T-helper 1 cell treated with Interleukin-12 subunit alpha and Interleukin-12 subunit beta and Interleukin-4 antibody, amounts not matched to agents 30 μg/mL and 1 μg/mL, for 36 hours (primary cell): ENCODE measurements at regions not wholly inside any gene's neighbourhood (a gene's known extent, or its start where the extent isn't known, plus 50 kb on each side); places are given as distances from the start of the nearest gene placed in this dataset.
"Not testable (repeated sequence)": the region's sequence is repeated elsewhere in the genome, so short reads cannot be mapped to it uniquely, and the experiment has no call there.

Experiments
- H3K27ac Mint-ChIP-seq: one replicate; pipeline ENCODE4 v1.8.0; 2021; ENCODE audit warnings: mild to moderate bottlenecking, mixed read lengths
- H3K27me3 Mint-ChIP-seq: one replicate; pipeline ENCODE4 v1.8.0; 2021; ENCODE audit warnings: low read depth, mixed read lengths
- H3K36me3 Mint-ChIP-seq: one replicate; pipeline ENCODE4 v1.8.0; 2021; ENCODE audit warnings: low read depth, mixed read lengths
- H3K4me1 Mint-ChIP-seq: one replicate; pipeline ENCODE4 v1.8.0; 2021; ENCODE audit warnings: low read depth, mixed read lengths
- H3K4me3 Mint-ChIP-seq: one replicate; pipeline ENCODE4 v1.8.0; 2021; ENCODE audit warnings: mild to moderate bottlenecking, moderate library complexity, mixed read lengths
- H3K9me3 Mint-ChIP-seq: one replicate; pipeline ENCODE4 v1.8.0; 2021; ENCODE audit warnings: mixed read lengths

GRCh38 chr3:182344026-182344425 lies 449.3 kb upstream of the ATP11B start:
- H3K4me3 Mint-ChIP-seq, H3K9me3 Mint-ChIP-seq, H3K36me3 Mint-ChIP-seq, H3K27me3 Mint-ChIP-seq, H3K27ac Mint-ChIP-seq, H3K4me1 Mint-ChIP-seq: not testable (repeated sequence)

- Mint-ChIP-seq H3K4me3 (no peak overlapping the region), H3K27ac (no peak overlapping the region), H3K27me3 (no peaks in the 10 kb centered on the region), H3K4me1 (no peaks in the 10 kb centered on the region), H3K9me3 (no peaks in the 10 kb centered on the region), H3K36me3 (no peaks in the 10 kb centered on the region)
These were observed 444.3 kb upstream of the ATP11B start for GRCh38 chr3:182349051-182349450.

- H3K4me1 Mint-ChIP-seq, result no peaks in the 10 kb centered on the region
- no peak overlapping the region for H3K4me3 Mint-ChIP-seq
- no peak overlapping the region for H3K27ac Mint-ChIP-seq
- H3K27me3 Mint-ChIP-seq, result no peaks in the 10 kb centered on the region
- no peaks in the 10 kb centered on the region for H3K36me3 Mint-ChIP-seq
- no peaks in the 10 kb centered on the region for H3K9me3 Mint-ChIP-seq
These were observed 443.3 kb upstream of the ATP11B start for GRCh38 chr3:182349951-182350517.

DNA sequence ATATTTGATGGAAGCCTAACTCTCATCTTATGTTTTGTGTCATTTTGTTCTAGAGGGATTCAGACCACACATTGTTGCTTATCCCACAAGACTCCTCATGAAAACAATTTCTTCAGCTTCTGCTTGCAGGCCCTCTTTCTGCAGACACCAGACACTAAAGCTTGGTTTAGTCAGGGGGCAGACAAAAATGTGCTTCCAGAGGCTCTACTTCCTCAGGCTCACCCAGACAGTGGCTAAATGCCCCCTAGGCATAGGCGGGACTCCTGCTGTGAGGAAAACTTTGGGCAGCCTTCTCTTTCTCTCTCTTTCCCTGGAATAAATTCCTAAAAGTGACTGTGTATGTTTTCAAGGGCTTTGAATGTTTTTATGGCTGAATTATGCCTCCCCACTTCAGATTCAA lies 435.4 kb upstream of the ATP11B start:
- H3K27ac Mint-ChIP-seq, result no peak overlapping the region
- no peaks in the 10 kb centered on the region for H3K9me3 Mint-ChIP-seq
- H3K36me3 Mint-ChIP-seq, result no peaks in the 10 kb centered on the region
- no peak overlapping the region for H3K4me3 Mint-ChIP-seq
- no peaks in the 10 kb centered on the region for H3K4me1 Mint-ChIP-seq
- H3K27me3 Mint-ChIP-seq, result no peaks in the 10 kb centered on the region

GRCh38 chr3:182364323-182364722 lies 429.0 kb upstream of the ATP11B start:
- no peaks in the 10 kb centered on the region for H3K4me1 Mint-ChIP-seq
- H3K27me3 Mint-ChIP-seq, result no peaks in the 10 kb centered on the region
- no peak overlapping the region for H3K4me3 Mint-ChIP-seq
- no peaks in the 10 kb centered on the region for H3K36me3 Mint-ChIP-seq
- H3K9me3 Mint-ChIP-seq, result no peaks in the 10 kb centered on the region
- no peak overlapping the region for H3K27ac Mint-ChIP-seq

GRCh38 chr3:182364723-182365650 lies 428.3 kb upstream of the ATP11B start:
- Mint-ChIP-seq H3K4me1 (no peaks in the 10 kb centered on the region), H3K4me3 (no peak overlapping the region), H3K36me3 (no peaks in the 10 kb centered on the region), H3K9me3 (no peaks in the 10 kb centered on the region), H3K27me3 (no peaks in the 10 kb centered on the region), H3K27ac (no peak overlapping the region)

- Mint-ChIP-seq H3K9me3 (no peaks in the 10 kb centered on the region), H3K27ac (no peak overlapping the region), H3K4me1 (no peaks in the 10 kb centered on the region), H3K27me3 (no peaks in the 10 kb centered on the region), H3K36me3 (no peaks in the 10 kb centered on the region), H3K4me3 (no peak overlapping the region)
These were observed 426.6 kb upstream of the ATP11B start for GRCh38 chr3:182366746-182367145.

DNA sequence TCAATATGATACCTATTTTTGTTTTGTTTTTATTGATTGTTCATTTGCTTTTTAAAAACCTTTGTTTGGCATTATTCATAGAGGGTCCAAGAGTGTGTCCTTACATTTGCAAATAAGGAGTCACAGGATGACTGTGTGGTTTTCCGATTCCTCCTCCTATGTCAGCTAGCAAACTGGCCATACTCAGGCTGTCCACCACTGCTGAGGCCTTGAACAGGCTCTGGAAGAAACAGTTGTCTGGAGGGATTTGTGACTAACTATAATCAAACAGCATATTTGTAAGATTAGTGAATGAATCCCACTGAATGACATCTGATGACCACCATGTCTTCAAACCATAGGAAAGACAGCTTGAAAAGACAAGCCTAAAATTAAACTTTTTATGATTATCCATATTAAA lies 423.4 kb upstream of the ATP11B start:
- Mint-ChIP-seq H3K9me3 (no peaks in the 10 kb centered on the region), H3K4me1 (no peaks in the 10 kb centered on the region), H3K27me3 (no peaks in the 10 kb centered on the region), H3K27ac (no peak overlapping the region), H3K36me3 (no peaks in the 10 kb centered on the region), H3K4me3 (no peak overlapping the region)

DNA sequence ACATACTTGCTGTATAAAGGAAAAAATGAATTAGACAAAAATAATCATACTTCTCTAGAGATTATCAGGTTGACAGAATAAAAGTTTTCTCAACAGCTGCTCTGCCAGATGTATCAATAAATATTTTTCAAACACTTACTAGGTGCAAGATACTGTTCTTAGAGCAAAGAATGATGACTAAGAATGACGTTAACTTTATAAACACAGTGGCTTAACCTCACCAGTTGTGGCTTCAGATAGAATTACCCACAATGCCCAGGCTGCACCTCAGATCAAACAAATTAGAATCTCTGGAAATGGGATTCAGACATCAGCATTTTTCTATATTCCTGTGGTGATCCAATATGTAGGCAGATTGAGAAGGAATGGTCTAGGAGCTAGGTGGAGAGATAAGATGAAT lies 422.4 kb upstream of the ATP11B start:
- Mint-ChIP-seq H3K9me3 (no peaks in the 10 kb centered on the region), H3K27ac (no peak overlapping the region), H3K4me3 (no peak overlapping the region), H3K4me1 (no peaks in the 10 kb centered on the region), H3K36me3 (no peaks in the 10 kb centered on the region), H3K27me3 (no peaks in the 10 kb centered on the region)

DNA sequence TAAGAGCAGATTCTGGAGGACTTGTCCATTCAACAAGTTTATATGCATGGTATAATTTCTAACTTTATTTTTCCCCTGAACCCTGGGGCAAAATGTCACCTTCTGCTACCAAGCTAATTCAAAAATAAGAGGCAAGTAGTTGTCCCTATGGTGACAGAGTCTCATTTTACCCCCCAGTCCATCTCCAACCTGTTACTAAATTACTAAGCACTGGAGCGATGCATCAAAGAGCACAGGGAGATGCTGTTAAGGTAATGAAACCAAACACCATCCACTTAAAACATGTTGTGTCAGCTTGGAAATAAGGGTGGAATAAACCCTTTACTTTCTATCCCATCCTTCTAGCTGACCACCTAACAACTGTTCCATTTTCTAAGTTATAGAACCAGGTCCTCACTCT lies 417.4 kb upstream of the ATP11B start:
- Mint-ChIP-seq H3K27me3 (no peaks in the 10 kb centered on the region), H3K4me1 (no peaks in the 10 kb centered on the region), H3K4me3 (no peak overlapping the region), H3K36me3 (no peaks in the 10 kb centered on the region), H3K9me3 (no peaks in the 10 kb centered on the region), H3K27ac (no peak overlapping the region)

DNA sequence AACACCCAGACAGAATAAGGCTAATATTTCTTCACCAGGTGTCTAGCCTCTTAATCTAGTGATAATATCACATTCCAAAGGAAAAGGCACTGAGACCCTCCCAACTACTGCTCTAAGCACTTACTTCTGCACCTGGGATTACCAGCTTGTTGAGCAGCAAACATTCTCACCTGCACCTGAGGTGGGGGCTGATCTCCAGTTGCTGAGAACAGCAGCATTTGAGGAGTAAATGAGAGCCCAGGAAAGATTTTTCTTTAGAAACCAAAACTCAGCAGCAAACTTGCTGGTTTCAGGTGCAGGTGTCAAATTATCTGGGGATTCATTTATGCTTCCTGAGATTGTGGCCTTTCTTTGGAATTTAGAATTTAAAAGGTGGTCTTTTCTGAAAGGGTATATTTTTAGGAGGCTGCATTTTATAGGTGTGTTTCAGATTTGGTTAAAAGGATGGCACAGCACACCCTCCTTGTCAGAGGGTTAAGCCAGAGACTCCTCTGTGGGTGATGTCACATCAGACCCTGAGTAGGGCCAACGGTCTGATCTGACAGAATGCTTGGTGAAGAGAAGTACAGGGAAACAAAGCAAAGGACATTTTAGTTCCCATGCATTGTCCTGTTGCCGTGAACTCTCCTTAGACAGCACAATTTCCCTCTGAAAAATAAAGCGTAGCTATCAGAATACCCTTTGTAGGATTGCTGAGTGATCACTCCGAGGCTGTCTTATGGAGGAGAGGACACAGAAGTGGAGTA lies 411.0 kb upstream of the ATP11B start:
- H3K4me3 Mint-ChIP-seq, result no peak overlapping the region
- H3K27me3 Mint-ChIP-seq, result no peaks in the 10 kb centered on the region
- no peaks in the 10 kb centered on the region for H3K9me3 Mint-ChIP-seq
- H3K36me3 Mint-ChIP-seq, result no peaks in the 10 kb centered on the region
- no peaks in the 10 kb centered on the region for H3K4me1 Mint-ChIP-seq
- H3K27ac Mint-ChIP-seq, result no peak overlapping the region

DNA sequence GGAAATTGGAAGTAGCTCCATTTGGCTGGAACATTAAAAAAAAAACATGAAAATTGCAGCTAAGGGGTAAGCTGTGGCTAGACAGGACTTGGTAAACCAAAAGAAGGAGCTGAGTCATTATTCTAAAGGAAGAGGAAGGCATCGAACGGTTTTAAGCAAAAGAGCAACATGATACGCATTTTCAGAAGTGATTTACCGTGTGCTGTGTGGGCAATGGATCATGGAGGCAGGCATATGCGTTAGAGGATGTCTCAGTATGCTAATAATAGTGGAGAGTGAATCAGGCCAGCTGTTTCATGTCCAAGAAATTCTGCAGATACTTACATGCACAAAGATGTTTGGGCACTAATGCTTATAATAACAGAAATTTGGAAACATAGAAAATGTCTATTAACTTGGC lies 409.1 kb upstream of the ATP11B start:
- H3K9me3 Mint-ChIP-seq, result no peaks in the 10 kb centered on the region
- H3K4me1 Mint-ChIP-seq, result no peaks in the 10 kb centered on the region
- H3K36me3 Mint-ChIP-seq, result no peaks in the 10 kb centered on the region
- no peak overlapping the region for H3K4me3 Mint-ChIP-seq
- H3K27me3 Mint-ChIP-seq, result no peaks in the 10 kb centered on the region
- H3K27ac Mint-ChIP-seq, result no peak overlapping the region

GRCh38 chr3:182385356-182385755 lies 407.9 kb upstream of the ATP11B start:
- no peaks in the 10 kb centered on the region for H3K4me1 Mint-ChIP-seq
- no peak overlapping the region for H3K27ac Mint-ChIP-seq
- H3K9me3 Mint-ChIP-seq, result no peaks in the 10 kb centered on the region
- H3K36me3 Mint-ChIP-seq, result no peaks in the 10 kb centered on the region
- H3K4me3 Mint-ChIP-seq, result no peak overlapping the region
- no peaks in the 10 kb centered on the region for H3K27me3 Mint-ChIP-seq

DNA sequence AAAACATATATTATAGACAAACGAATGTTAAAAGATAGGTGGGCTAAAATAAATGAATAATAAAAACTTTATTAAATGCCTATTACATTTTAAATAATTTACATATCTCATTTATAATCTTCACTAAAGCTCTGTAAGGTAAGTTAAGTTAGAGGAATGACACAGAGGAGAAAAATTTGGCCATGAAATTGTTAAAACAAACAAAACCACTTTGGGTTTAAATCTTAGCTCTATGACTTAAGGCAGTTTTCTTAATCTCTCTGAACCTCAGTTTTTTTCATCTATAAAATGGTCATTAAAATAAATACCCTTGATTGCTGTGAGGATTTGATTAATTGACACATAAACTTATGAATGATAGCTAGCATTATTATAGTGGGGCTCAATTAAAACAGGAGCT lies 404.8 kb upstream of the ATP11B start:
- Mint-ChIP-seq H3K4me1 (no peaks in the 10 kb centered on the region), H3K36me3 (no peaks in the 10 kb centered on the region), H3K4me3 (no peak overlapping the region), H3K9me3 (no peaks in the 10 kb centered on the region), H3K27ac (no peak overlapping the region), H3K27me3 (no peaks in the 10 kb centered on the region)
